NCI-H774 (cell line): ENCODE measurements at regions not wholly inside any gene's neighbourhood (a gene's known extent, or its start where the extent isn't known, plus 50 kb on each side); places are given as distances from the start of the nearest gene placed in this dataset.
"Not testable (repeated sequence)": the region's sequence is repeated elsewhere in the genome, so short reads cannot be mapped to it uniquely, and the experiment has no call there.

Experiments used
- DNase-seq: peaks from one replicate; lab custom pipeline; 2025; lab: John Stamatoyannopoulos, UW

GRCh38 chr17:53633856-53634255, 188.9 kb upstream of the KIF2B start:
- no peak for DNase-seq

- DNase-seq: no peak
These were observed 191.2 kb upstream of the KIF2B start for GRCh38 chr17:53631486-53631885.

- DNase-seq: no peak
These were observed 192.1 kb upstream of the KIF2B start for GRCh38 chr17:53630638-53631037.

- DNase-seq: no peak
These were observed 192.6 kb upstream of the KIF2B start for GRCh38 chr17:53630115-53630514.

GRCh38 chr17:53629188-53629587, 193.5 kb upstream of the KIF2B start:
- DNase-seq: no peak

GRCh38 chr17:53628011-53628410, 194.7 kb upstream of the KIF2B start:
- DNase-seq: no peak

- DNase-seq: no peak
These were observed 195.2 kb upstream of the KIF2B start for GRCh38 chr17:53627511-53627910.

GRCh38 chr17:53626286-53626685, 196.4 kb upstream of the KIF2B start:
- DNase-seq: no peak

- no peak for DNase-seq
These were observed 203.7 kb upstream of the KIF2B start for GRCh38 chr17:53619025-53619424.

- not testable (repeated sequence) for DNase-seq
These were observed 214.5 kb upstream of the KIF2B start for GRCh38 chr17:53608208-53608607.

GRCh38 chr17:53607475-53607874, 215.3 kb upstream of the KIF2B start:
- DNase-seq: no peak

- no peak for DNase-seq
These were observed 234.4 kb upstream of the KIF2B start for GRCh38 chr17:53588317-53588716.

- no peak for DNase-seq
These were observed 248.7 kb upstream of the KIF2B start for GRCh38 chr17:53574038-53574437.

- DNase-seq: no peak
These were observed 251.4 kb upstream of the KIF2B start for GRCh38 chr17:53571342-53571741.

GRCh38 chr17:53570731-53571130, 252.0 kb upstream of the KIF2B start:
- no peak for DNase-seq

GRCh38 chr17:53560953-53561352, 261.8 kb upstream of the KIF2B start:
- no peak for DNase-seq

GRCh38 chr17:53548252-53548651, 274.5 kb upstream of the KIF2B start:
- DNase-seq: no peak

- no peak for DNase-seq
These were observed 279.3 kb upstream of the KIF2B start for GRCh38 chr17:53543472-53543871.

- no peak for DNase-seq
These were observed 284.6 kb upstream of the KIF2B start for GRCh38 chr17:53538129-53538617.

- no peak for DNase-seq
These were observed 295.3 kb upstream of the KIF2B start for GRCh38 chr17:53527473-53527872.

- DNase-seq: no peak
These were observed 297.1 kb upstream of the KIF2B start for GRCh38 chr17:53525590-53525989.

GRCh38 chr17:53516636-53517035, 306.1 kb upstream of the KIF2B start:
- DNase-seq: no peak

- DNase-seq: no peak
These were observed 323.4 kb upstream of the KIF2B start for GRCh38 chr17:53499277-53499676.

GRCh38 chr17:53496356-53496755, 326.4 kb upstream of the KIF2B start:
- DNase-seq: no peak

- DNase-seq: no peak
These were observed 330.2 kb upstream of the KIF2B start for GRCh38 chr17:53492532-53492931.
